ENCODE measurements at regions not wholly inside any gene's neighbourhood (a gene's known extent, or its start where the extent isn't known, plus 50 kb on each side); places are given as distances from the start of the nearest gene placed in this dataset.

GRCh38 chr6:842141-842540 is 149.2 kb upstream of the EXOC2 start:
- DNase-seq, result no peak
- intact Hi-C loops (cut with DNase I; ENCODE audit: low total_unique reads), result no loop called here

GRCh38 chr6:841569-841968 is 148.6 kb upstream of the EXOC2 start:
- Histone ChIP-seq H3K36me3 (no peaks in the 10 kb centered on the region), H3K4me3 (no peak overlapping the region), H3K27ac (no peak overlapping the region), H3K9me3 (no peaks in the 10 kb centered on the region), H3K27me3 (peaks cover 0 to 8% of the 10 kb centered on the region in 2 donors), H3K4me1 (no peaks in the 10 kb centered on the region)
- intact Hi-C loops (cut with DNase I; ENCODE audit: low total_unique reads), result no loop called here
- no peak for DNase-seq
- TF ChIP-seq, protein P1, sequence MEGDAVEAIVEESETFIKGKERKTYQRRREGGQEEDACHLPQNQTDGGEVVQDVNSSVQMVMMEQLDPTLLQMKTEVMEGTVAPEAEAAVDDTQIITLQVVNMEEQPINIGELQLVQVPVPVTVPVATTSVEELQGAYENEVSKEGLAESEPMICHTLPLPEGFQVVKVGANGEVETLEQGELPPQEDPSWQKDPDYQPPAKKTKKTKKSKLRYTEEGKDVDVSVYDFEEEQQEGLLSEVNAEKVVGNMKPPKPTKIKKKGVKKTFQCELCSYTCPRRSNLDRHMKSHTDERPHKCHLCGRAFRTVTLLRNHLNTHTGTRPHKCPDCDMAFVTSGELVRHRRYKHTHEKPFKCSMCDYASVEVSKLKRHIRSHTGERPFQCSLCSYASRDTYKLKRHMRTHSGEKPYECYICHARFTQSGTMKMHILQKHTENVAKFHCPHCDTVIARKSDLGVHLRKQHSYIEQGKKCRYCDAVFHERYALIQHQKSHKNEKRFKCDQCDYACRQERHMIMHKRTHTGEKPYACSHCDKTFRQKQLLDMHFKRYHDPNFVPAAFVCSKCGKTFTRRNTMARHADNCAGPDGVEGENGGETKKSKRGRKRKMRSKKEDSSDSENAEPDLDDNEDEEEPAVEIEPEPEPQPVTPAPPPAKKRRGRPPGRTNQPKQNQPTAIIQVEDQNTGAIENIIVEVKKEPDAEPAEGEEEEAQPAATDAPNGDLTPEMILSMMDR (IDR thresholded peaks at IDR 0.05), result no peak

More at GRCh38 chr6:842141-842540, 149.2 kb upstream of the EXOC2 start:
- H3K27me3 ChIP-seq, result peaks cover 0 to 8% of the 10 kb centered on the region in 2 donors
- TF ChIP-seq, protein P1 (IDR thresholded peaks at IDR 0.05), result no peak
- no peaks in the 10 kb centered on the region for H3K36me3 ChIP-seq
- no peaks in the 10 kb centered on the region for H3K9me3 ChIP-seq
- H3K27ac ChIP-seq, result no peak overlapping the region
- no peak overlapping the region for H3K4me3 ChIP-seq
- H3K4me1 ChIP-seq, result no peaks in the 10 kb centered on the region

- Histone ChIP-seq H3K27me3 (peaks cover 0 to 8% of the 10 kb centered on the region in 2 donors), H3K27ac (no peak overlapping the region), H3K4me1 (no peaks in the 10 kb centered on the region), H3K4me3 (no peak overlapping the region), H3K9me3 (no peaks in the 10 kb centered on the region), H3K36me3 (no peaks in the 10 kb centered on the region)
- TF ChIP-seq, protein P1 (IDR thresholded peaks at IDR 0.05), result no peak
- DNase-seq, result no peak
- intact Hi-C loops (cut with DNase I; ENCODE audit: low total_unique reads), result no loop called here
Observed at GRCh38 chr6:839201-839600, 146.3 kb upstream of the EXOC2 start.

DNA sequence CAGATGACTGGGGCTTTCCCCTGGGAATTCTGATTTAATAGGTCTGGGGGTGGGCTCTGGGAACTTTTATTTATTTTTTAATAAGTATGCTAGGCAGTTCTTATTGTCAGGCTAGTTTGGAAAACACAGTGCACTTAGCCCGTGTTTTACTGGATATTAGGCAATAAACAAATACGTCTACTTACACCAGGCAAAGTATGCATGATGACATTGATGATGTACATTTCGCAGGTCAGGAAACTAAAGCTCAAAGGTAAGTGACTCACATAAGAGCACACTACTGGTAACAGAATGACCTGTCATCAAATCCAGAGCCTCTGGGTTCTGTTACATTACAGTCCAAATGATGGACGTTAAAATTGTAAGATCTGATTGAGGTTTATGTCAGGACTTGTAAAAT is 144.4 kb upstream of the EXOC2 start:
- H3K27ac ChIP-seq, result no peak overlapping the region
- TF ChIP-seq, protein P1 (IDR thresholded peaks at IDR 0.05), result no peak
- H3K9me3 ChIP-seq, result no peaks in the 10 kb centered on the region
- DNase-seq, result no peak
- no peaks in the 10 kb centered on the region for H3K4me1 ChIP-seq
- H3K36me3 ChIP-seq, result no peaks in the 10 kb centered on the region
- no peak overlapping the region for H3K4me3 ChIP-seq
- intact Hi-C loops (cut with DNase I; ENCODE audit: low total_unique reads), result no loop called here
- peaks cover 0 to 3% of the 10 kb centered on the region in 2 donors for H3K27me3 ChIP-seq

GRCh38 chr6:836276-836853 is 143.4 kb upstream of the EXOC2 start:
- no peak for DNase-seq
- TF ChIP-seq, protein P1 (IDR thresholded peaks at IDR 0.05), result no peak
- Histone ChIP-seq H3K27ac (no peak overlapping the region), H3K4me1 (no peaks in the 10 kb centered on the region), H3K36me3 (no peaks in the 10 kb centered on the region), H3K4me3 (no peak overlapping the region), H3K27me3 (no peaks in the 10 kb centered on the region), H3K9me3 (peaks cover 0 to 8% (median 0%) of the 10 kb centered on the region in 3 donors)
- intact Hi-C loops (cut with DNase I; ENCODE audit: low total_unique reads), result no loop called here
